ENCODE measurements at regions not wholly inside any gene's neighbourhood (a gene's known extent, or its start where the extent isn't known, plus 50 kb on each side); places are given as distances from the start of the nearest gene placed in this dataset.
A peak's percentile ranks its signal among the peaks of the same experiment; 100 is the strongest.
"Not testable (repeated sequence)": the region's sequence is repeated elsewhere in the genome, so short reads cannot be mapped to it uniquely, and the experiment has no call there.

GRCh38 chrY:11099004-11099403 lies 1571.3 kb downstream of the TSPY10 start:
- 76 to 81% (median 78%) methylated on average over 7 to 16 of the region's 16 CpGs; no CpG with 5 or more reads in 1 of the 5 donors for WGBS, 5 donors
- no peak for DNase-seq
- H3K4me3 ChIP-seq = no peak overlapping the region
- H3K36me3 ChIP-seq = no peaks in the 10 kb centered on the region
- intact Hi-C loops (cut with DNase I; ENCODE audit: low total_unique reads) = no loop called here
- no peaks in the 10 kb centered on the region for H3K27me3 ChIP-seq (replicated peaks in 1 of 7)
- peaks cover 0 to 58% (median 0%) of the 10 kb centered on the region in 8 donors for H3K9me3 ChIP-seq
- H3K4me1 ChIP-seq = no peaks in the 10 kb centered on the region
- TF ChIP-seq CTCF (IDR thresholded peaks at IDR 0.05 in 8 of 11, conservative IDR thresholded peaks at IDR 0.05 in 3 of 11) (no peak), POLR2AphosphoS5 (IDR thresholded peaks at IDR 0.05) (no peak), POLR2A (IDR thresholded peaks at IDR 0.05) (no peak)
- no peak overlapping the region for H3K27ac ChIP-seq

DNA sequence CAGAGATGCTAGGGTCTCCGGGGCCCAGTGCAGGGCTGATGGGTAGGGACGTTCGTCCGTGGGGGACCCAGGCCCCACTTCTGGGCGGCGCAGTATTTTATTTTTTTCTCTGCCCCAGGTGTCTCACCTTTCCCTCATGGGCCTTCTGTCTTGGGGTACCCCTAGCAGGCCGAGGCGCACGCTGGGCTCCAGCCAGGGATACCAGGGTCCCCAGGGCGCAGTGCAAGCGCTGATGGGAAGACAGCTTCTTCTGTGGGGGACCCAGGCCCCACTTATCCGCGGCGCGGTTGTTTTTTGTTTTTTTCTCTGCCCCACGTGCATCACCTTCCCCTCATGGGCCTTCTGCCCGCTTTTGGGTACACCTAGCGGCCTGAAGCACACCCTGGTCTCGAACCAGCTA lies 1572.8 kb downstream of the TSPY10 start:
- H3K4me3 ChIP-seq; H3K36me3 ChIP-seq; DNase-seq; H3K4me1 ChIP-seq; intact Hi-C loops (cut with DNase I; ENCODE audit: low total_unique reads); H3K27ac ChIP-seq; H3K27me3 ChIP-seq (replicated peaks in 1 of 7): not testable (repeated sequence)
- 68 to 79% (median 76%) methylated on average over 5 to 19 of the region's 19 CpGs; no CpG with 5 or more reads in 1 of the 5 donors for WGBS, 5 donors
- H3K9me3 ChIP-seq = peaks cover 0 to 58% (median 0%) of the 10 kb centered on the region in 8 donors

GRCh38 chrY:11102987-11103386 lies 1575.3 kb downstream of the TSPY10 start:
- DNase-seq; intact Hi-C loops (cut with DNase I; ENCODE audit: low total_unique reads); H3K27me3 ChIP-seq (replicated peaks in 1 of 7); H3K27ac ChIP-seq; H3K36me3 ChIP-seq; H3K4me3 ChIP-seq; H3K4me1 ChIP-seq: not testable (repeated sequence)
- WGBS, 5 donors = 64 to 73% (median 70%) methylated on average over 8 to 26 of the region's 26 CpGs
- H3K9me3 ChIP-seq = peaks cover 0 to 60% (median 0%) of the 10 kb centered on the region in 8 donors

GRCh38 chrY:11107127-11107918 lies 1579.6 kb downstream of the TSPY10 start:
- WGBS, 5 donors = 57 to 67% (median 63%) methylated on average over 36 to 44 of the region's 44 CpGs
- DNase-seq = peak; percentile 73
- intact Hi-C loops (cut with DNase I; ENCODE audit: low total_unique reads) = not testable (repeated sequence)

GRCh38 chrY:11151724-11152123 lies 1549.3 kb upstream of the USP9Y start:
- 40 to 86% (median 81%) methylated on average over 1 to 2 of the region's 2 CpGs; no CpG with 5 or more reads in 2 of the 5 donors for WGBS, 5 donors
- DNase-seq; H3K9me3 ChIP-seq; H3K27me3 ChIP-seq (replicated peaks in 1 of 7); H3K36me3 ChIP-seq; H3K4me3 ChIP-seq; H3K27ac ChIP-seq; H3K4me1 ChIP-seq; intact Hi-C loops (cut with DNase I; ENCODE audit: low total_unique reads): not testable (repeated sequence)

More at GRCh38 chrY:11107127-11107918, 1579.6 kb downstream of the TSPY10 start:
- H3K9me3 ChIP-seq = peaks cover 0 to 25% (median 0%) of the 10 kb centered on the region in 8 donors
- H3K27ac ChIP-seq; H3K36me3 ChIP-seq; H3K4me1 ChIP-seq; H3K27me3 ChIP-seq (replicated peaks in 1 of 7); H3K4me3 ChIP-seq: not testable (repeated sequence)

DNA sequence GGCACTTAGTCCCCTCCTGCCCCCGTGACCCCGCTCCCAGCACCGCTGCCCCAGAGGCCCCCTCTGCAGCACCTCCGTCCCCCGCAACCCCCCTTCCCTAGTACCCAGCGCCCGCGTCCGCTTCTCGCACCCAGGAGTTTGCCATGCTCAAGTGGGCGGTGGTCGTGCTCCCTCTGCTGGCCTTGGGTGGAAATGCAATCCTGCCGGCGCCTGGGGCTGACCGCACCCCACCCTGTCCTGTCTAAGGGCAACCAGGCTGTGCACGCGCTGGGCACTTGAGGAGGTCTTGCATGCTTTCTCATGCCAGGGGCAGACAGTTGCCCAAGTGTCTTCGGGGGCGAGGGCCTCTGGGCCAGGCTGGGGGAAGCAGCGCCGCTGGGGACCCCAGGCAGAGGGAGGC lies 1544.9 kb upstream of the USP9Y start:
- H3K4me3 ChIP-seq; intact Hi-C loops (cut with DNase I; ENCODE audit: low total_unique reads); H3K4me1 ChIP-seq; DNase-seq; H3K9me3 ChIP-seq; H3K36me3 ChIP-seq; H3K27ac ChIP-seq; H3K27me3 ChIP-seq (replicated peaks in 1 of 7): not testable (repeated sequence)
- 44 to 57% methylated on average over 8 to 21 of the region's 21 CpGs; no CpG with 5 or more reads in 3 of the 5 donors for WGBS, 5 donors

DNA sequence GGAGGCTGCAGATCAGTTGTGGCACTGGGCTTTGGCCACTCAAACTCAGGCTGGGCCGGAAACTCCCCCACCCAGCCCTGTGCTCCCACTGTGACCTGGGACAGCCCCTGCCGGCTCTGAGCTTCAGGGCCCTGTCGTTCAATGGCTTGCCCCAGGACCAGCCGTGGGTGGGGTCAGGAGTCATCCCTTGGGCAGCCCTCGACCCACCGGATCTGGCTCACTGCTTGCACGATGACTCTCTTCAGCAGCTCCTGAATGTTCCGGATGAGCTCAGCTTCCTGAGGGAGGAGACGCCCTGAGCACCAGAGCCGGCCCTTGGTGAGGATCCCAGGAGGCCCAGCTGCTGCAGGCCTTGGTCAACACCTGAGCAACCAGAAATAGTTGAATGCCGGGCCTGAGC lies 1544.2 kb upstream of the USP9Y start:
- 81 to 100% (median 92%) methylated on average over 1 to 11 of the region's 11 CpGs; no CpG with 5 or more reads in 2 of the 5 donors for WGBS, 5 donors
- not testable (repeated sequence) for H3K36me3 ChIP-seq

GRCh38 chrY:11177033-11177432 lies 1524.0 kb upstream of the USP9Y start:
- H3K4me1 ChIP-seq; intact Hi-C loops (cut with DNase I; ENCODE audit: low total_unique reads); H3K4me3 ChIP-seq; H3K36me3 ChIP-seq; H3K27ac ChIP-seq; H3K9me3 ChIP-seq; H3K27me3 ChIP-seq (replicated peaks in 1 of 7): not testable (repeated sequence)
- peak; percentile 41 for DNase-seq
- whole genome bisulfite sequencing, 5 donors = 70 to 100% (median 71%) methylated on average over 2 to 5 of the region's 5 CpGs; no CpG with 5 or more reads in 2 of the 5 donors

More for the DNA sequence above, 1544.2 kb upstream of the USP9Y start:
- H3K4me1 ChIP-seq; H3K27ac ChIP-seq; DNase-seq; intact Hi-C loops (cut with DNase I; ENCODE audit: low total_unique reads); H3K4me3 ChIP-seq; H3K27me3 ChIP-seq (replicated peaks in 1 of 7); H3K9me3 ChIP-seq: not testable (repeated sequence)

DNA sequence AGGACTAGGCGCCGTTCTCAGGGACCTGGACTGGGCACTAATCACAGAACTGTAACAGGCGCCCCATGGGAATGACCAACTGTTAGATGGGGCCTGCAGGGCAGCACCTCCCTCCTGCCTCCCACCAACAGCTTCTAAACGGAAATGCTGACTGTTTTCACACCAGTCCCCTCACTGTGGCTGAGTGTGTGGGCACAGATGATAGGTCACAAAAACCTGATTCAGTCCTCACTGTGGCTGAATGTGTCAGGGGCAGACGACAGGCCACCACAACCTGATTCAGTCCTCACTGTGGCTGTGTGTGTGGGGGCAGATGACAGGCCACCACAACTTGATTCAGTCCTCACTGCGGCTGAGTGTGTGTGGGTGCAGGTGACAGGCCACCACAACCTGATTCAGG lies 1499.9 kb upstream of the USP9Y start:
- WGBS, 5 donors = 64 to 100% (median 81%) methylated on average over 1 to 6 of the region's 6 CpGs; no CpG with 5 or more reads in 1 of the 5 donors
- H3K9me3 ChIP-seq; H3K4me3 ChIP-seq; DNase-seq; intact Hi-C loops (cut with DNase I; ENCODE audit: low total_unique reads); H3K36me3 ChIP-seq; H3K4me1 ChIP-seq; H3K27me3 ChIP-seq (replicated peaks in 1 of 7); H3K27ac ChIP-seq: not testable (repeated sequence)

DNA sequence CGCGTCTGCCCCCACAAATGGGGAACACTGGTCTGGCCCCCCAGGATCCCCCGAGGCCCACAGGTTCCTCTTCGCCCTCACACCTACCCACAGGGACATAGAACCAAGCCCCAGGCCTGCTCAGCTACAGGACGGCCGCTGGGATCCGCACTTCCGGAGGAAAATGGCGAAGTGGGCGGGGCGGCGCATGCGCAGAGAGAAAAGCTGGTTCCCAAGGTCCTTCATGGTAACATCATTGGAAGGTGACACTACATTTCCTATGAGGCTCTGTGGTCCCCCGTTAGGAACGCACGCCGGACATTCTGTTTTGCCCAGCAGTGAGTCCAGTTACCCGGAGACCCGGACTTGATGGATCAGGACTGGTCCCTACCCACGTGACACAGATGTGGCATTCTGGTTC lies 1486.2 kb upstream of the USP9Y start:
- Histone ChIP-seq H3K27ac (peak overlapping the region in 1 of 8 donors; percentile 41), H3K4me3 (peak overlapping the region in 1 of 8 donors; percentile 24)
- DNase-seq; H3K4me1 ChIP-seq; H3K9me3 ChIP-seq; H3K36me3 ChIP-seq; H3K27me3 ChIP-seq (replicated peaks in 1 of 7); intact Hi-C loops (cut with DNase I; ENCODE audit: low total_unique reads): not testable (repeated sequence)
- 41 to 64% (median 47%) methylated on average over 9 to 20 of the region's 20 CpGs; no CpG with 5 or more reads in 2 of the 5 donors for WGBS, 5 donors

All from spleen (tissue), 11 donors.